NCI-H1092 (cell line): ENCODE measurements at regions not wholly inside any gene's neighbourhood (a gene's known extent, or its start where the extent isn't known, plus 50 kb on each side); places are given as distances from the start of the nearest gene placed in this dataset.

Source experiments
- DNase-seq: peaks from one replicate; lab custom pipeline; 2025; lab: John Stamatoyannopoulos, UW

GRCh38 chr2:4579977-4580376 lies 876.6 kb downstream of the DCDC2C start:
- DNase-seq: no peak

- DNase-seq: no peak
These were observed 881.8 kb downstream of the DCDC2C start for GRCh38 chr2:4585057-4585635.

- no peak for DNase-seq
These were observed 885.2 kb downstream of the DCDC2C start for GRCh38 chr2:4588606-4589005.

DNA sequence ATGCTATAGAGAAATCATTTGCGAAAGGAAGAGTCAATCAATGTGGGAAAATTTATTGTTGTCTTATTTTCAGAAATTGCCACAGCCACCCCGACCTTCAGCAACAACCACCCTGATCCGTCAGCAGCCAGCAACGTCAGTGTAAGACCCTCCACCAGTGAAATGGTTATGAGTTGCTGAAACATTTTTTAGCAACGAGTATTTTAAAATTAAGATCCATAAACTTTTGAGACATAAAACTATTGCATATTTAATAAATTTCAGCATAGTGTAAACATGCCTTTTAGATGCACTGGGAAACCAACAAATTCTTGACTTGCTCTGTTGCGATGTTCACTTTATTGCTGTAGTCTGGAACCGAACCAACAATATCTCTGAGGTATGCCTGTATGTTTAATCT lies 887.9 kb downstream of the DCDC2C start:
- DNase-seq: no peak

DNA sequence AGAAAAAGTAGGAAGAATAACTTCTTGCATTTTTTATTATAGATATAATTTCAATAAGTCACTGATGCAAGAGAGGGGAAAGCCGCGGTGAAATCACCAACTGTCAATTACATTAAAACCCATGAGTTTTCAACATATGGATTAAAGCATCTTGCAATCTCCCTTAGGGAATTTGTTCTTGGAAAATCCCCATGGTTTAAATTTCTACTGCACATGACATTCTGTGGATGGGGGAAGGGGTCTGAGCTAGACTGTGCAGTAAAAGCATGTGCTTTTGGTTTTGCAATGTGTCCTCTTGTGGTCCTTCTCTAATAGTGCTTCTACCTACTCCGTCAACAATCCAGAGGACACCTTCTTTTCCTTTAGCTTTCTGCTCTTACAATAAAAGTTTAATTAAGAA lies 894.0 kb downstream of the DCDC2C start:
- DNase-seq: no peak

DNA sequence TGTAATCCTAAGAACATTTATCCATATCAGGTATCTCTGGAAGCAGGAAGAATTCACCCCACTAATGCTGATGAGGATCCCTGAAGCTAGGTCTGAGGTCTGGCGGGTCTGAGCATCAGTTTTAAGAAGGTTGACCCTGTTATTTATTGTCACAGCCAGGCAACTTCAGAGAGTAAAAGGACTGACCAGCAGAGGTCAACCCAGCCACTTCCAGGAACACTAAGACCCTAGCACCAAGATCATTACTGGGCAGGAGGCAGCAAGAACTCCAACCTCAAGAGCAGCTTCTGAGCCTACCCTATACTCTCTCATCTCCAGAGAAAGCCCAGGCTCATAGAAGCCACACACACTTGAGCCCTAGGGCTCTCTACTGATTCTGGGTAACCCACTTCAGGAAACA lies 901.4 kb downstream of the DCDC2C start:
- no peak for DNase-seq

DNA sequence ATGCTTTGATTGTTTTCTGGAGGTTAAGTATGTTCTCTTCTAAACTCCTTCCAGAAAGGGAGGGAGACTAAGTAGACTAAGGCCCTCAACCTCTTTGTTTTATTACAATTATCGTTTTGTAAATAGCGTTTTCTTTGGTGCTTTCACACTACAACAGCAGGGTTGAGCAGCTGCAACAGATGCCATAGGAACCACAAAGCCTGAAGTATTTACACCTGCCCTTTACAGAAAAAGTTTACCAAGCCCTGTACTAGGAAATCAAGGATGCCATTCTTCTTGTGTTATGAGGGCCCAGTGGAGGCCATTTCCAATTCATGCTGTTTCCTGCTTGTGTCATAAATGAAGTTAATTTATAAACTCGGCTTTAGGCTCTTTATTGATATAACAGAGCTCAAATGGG lies 914.8 kb downstream of the DCDC2C start:
- no peak for DNase-seq

DNA sequence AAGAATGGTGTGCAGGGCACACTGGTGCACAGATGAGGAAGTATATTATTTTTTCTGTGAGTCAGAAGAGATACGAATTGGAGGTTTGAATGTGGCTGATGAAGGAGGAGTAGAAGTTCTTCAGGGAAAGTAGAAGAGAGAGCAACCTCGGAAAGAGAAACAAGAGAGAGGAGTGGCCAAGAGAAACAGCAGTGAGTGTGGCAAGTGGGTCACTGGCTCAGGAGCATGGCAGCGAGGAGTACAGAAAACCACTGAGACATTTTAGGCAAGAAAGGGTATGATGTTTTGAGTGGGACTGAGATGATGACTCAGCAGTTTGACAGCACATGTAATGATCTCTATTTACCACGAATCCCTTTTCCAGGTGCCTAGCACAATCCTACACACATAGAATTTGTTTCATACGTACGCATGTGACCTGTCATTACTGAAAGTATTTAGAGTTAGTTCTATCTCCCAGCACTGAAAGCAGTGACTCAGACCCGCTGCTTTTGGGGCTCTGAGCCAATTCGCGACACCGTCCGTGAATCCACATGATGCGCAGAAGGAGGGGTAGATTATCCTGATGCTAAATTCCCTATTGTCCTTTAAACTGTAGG lies 915.4 kb downstream of the DCDC2C start:
- no peak for DNase-seq

DNA sequence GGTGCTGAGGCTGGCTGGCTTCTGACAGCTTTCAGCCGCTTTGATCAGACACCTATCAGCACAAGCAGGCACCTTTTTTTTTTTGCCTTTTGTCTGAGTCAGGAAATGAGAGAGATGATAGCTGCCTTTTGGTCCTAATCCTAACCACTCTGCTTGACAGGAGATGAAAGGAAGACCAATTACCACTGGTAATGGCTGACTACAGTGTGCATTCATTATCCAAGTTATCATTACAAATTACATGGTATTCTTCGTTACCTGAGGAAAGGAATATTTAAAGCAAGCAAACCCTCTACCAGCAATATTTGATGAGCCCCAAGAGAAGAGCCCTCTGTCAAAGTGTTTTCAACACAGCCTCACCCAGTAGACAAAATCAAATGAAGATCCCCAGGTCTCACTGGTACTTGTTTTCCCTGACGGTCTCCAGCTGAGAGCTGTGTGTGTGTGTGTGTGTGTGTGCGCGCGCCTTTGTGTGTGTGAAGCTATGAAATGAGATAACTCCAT lies 925.7 kb downstream of the DCDC2C start:
- peak; percentile 64 for DNase-seq

- no peak for DNase-seq
These were observed 931.9 kb downstream of the DCDC2C start for GRCh38 chr2:4635289-4635688.

- DNase-seq: no peak
These were observed 950.6 kb downstream of the DCDC2C start for GRCh38 chr2:4653991-4654390.

DNA sequence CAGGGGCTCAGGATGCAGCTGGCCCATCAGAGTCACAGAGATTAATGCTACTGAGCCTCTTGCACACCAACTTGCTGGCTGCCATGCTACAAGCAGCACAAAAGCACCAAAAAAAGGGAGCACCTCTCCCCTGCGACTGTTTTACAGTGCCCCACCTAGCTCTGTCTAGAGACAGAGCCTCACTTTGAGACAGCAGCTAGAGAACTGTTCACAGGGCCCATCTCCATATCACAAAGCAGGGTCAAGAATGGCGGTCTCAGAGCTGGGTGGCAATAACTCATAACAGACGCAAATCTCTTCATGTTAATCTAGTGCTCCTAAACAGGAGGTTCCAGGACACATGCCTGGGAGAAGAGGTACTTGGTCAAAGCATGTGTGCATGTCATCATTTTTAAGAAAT lies 953.0 kb downstream of the DCDC2C start:
- no peak for DNase-seq

DNA sequence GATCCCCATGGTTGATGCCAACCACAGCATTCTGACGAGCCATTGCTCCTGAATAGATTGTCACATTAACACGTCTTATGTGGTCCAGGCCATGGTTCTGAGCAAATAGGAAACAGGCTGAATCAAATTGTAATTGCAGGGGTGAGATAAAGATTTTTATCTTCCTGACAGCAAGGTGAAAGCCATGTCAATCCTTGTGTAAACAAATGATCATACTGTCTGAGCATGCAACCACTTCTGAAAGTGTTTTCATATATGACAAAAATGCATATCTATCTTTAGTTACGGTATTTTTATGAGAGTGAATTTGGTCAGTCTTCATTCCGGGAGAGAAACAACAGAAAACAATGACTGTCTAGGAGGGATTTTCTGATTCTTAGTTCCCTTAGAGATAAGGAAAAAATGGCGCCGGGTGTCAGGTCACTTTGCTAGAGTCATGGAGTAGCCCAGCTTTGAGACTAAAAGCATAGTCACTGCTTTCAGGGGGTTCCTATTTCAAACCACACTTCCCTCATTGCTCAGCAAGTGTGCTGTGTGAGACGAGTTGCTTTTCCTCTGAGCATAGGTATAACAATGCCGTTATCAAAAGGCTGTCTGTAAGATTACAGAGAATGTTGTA lies 958.9 kb downstream of the DCDC2C start:
- no peak for DNase-seq

DNA sequence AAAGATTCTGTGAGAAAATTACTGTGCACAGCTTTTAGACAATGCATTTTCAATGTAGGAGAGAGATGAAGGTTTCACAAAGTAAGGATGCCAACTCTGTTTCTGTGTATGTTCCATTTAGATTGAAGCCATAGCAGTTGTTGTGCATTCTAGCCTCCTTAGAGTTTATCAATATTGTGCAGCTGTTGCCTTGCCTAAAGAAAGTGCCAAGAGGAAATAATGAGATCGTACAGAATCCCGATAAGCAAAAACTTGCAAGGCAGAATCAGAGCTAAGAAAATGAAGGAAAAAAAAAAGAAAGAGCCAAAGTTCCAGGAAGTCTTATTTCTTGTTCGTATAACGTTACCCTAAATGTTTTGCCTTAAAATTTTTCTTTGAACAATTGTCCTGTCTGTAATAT lies 965.0 kb downstream of the DCDC2C start:
- DNase-seq: no peak

- no peak for DNase-seq
These were observed 967.0 kb downstream of the DCDC2C start for GRCh38 chr2:4670331-4670730.

GRCh38 chr2:4673025-4673489 lies 969.7 kb downstream of the DCDC2C start:
- no peak for DNase-seq

DNA sequence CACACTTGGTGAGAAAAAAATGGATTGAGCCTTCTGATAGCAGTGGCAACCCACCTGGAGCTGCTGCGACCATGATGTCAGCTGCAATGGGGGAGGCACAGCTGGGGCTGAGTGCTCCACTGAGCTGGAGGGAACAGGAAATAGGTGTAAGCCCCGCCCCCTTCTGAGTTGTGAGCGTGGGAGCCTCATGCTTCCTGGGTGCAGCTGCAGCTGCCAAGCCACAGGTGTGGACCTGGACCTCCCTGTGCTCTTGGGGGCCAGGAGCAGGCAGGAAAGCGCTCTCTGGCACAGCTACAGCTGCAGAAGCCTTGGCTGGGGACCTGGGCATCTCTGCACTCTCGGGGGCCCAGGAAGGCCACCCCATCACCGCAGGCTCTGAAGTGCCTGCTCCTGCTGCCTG lies 970.6 kb downstream of the DCDC2C start:
- DNase-seq: no peak

GRCh38 chr2:4675295-4675694 lies 971.9 kb downstream of the DCDC2C start:
- no peak for DNase-seq

DNA sequence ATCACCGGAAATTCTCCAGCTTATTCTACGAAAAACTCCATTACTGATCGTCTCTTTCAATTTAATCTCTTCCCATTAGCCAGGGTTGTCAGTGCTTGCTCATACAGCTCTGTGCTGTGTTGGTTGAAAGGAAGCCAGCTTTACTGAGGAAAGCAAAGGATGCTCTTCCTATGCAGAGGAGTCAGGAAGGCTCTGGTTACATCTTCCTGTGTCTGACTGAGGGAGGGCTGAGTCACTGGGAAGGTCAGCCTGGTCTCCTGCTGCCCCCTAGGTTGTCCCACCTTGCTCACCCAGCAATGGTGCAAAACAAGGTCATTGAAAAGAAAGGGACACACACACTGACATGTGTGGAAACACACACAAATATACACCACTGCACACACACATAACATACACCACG lies 975.6 kb downstream of the DCDC2C start:
- no peak for DNase-seq

DNA sequence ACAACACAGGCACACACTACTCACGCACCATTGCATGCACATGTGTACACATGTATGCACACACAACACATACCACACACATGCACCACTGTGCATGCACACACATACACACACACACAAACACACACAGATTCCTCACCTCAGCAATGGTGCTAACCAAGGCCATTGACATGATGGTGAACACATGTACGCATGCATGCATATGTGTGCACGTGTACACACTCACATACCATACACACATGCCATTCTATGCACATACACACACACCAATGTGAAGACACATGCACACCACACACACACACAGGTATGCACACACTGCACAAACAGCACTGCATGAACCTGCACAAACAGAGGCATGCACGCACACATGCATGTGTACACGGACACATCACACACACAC lies 976.0 kb downstream of the DCDC2C start:
- DNase-seq: no peak

- DNase-seq: no peak
These were observed 981.5 kb downstream of the DCDC2C start for GRCh38 chr2:4684921-4685320.

DNA sequence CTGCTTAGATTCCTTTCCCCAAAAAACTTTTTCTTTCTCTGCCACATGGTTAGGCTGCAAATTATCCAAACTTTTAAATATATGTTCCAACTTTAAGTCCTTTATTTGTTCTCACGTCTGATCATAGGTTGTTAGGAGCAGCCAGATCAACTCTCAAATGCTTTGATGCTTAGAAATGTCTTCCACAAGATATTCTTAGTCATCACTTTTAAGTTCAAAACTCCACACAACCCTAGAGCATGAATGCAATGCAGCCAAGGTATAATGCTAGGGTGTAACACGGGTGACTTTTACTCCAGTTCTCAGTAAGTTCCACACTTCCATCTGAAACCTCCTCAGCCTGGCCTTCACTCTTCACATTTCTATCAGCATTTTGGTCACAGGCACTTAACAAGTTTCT lies 987.5 kb downstream of the DCDC2C start:
- DNase-seq: no peak

- no peak for DNase-seq
These were observed 989.9 kb downstream of the DCDC2C start for GRCh38 chr2:4693266-4693665.
